ENCODE measurements at regions not wholly inside any gene's neighbourhood (a gene's known extent, or its start where the extent isn't known, plus 50 kb on each side); places are given as distances from the start of the nearest gene placed in this dataset.
"Not testable (repeated sequence)": the region's sequence is repeated elsewhere in the genome, so short reads cannot be mapped to it uniquely, and the experiment has no call there.

GRCh38 chr6:21282360-21282759, 311.2 kb upstream of the SOX4 start:
- peaks cover 10% of the 10 kb centered on the region for H3K36me3 Mint-ChIP-seq (ENCODE audit: unreplicated experiment)
- H3K27ac Mint-ChIP-seq (ENCODE audit: unreplicated experiment); H3K27me3 Mint-ChIP-seq (ENCODE audit: unreplicated experiment); DNase-seq; H3K9me3 Mint-ChIP-seq (ENCODE audit: unreplicated experiment); H3K4me3 Mint-ChIP-seq (ENCODE audit: unreplicated experiment): not testable (repeated sequence)
- H3K4me1 Mint-ChIP-seq (ENCODE audit: low read depth, unreplicated experiment): peaks cover 36% of the 10 kb centered on the region

- Mint-ChIP-seq H3K36me3 (ENCODE audit: unreplicated experiment) (peaks cover 4% of the 10 kb centered on the region), H3K4me1 (ENCODE audit: low read depth, unreplicated experiment) (peaks cover 25% of the 10 kb centered on the region), H3K27ac (ENCODE audit: unreplicated experiment) (no peak overlapping the region), H3K27me3 (ENCODE audit: unreplicated experiment) (no peaks in the 10 kb centered on the region), H3K9me3 (ENCODE audit: unreplicated experiment) (peaks cover 5% of the 10 kb centered on the region), H3K4me3 (ENCODE audit: unreplicated experiment) (no peak overlapping the region)
- DNase-seq: no peak
- TF ChIP-seq, protein P1, sequence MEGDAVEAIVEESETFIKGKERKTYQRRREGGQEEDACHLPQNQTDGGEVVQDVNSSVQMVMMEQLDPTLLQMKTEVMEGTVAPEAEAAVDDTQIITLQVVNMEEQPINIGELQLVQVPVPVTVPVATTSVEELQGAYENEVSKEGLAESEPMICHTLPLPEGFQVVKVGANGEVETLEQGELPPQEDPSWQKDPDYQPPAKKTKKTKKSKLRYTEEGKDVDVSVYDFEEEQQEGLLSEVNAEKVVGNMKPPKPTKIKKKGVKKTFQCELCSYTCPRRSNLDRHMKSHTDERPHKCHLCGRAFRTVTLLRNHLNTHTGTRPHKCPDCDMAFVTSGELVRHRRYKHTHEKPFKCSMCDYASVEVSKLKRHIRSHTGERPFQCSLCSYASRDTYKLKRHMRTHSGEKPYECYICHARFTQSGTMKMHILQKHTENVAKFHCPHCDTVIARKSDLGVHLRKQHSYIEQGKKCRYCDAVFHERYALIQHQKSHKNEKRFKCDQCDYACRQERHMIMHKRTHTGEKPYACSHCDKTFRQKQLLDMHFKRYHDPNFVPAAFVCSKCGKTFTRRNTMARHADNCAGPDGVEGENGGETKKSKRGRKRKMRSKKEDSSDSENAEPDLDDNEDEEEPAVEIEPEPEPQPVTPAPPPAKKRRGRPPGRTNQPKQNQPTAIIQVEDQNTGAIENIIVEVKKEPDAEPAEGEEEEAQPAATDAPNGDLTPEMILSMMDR (IDR thresholded peaks at IDR 0.05; ENCODE audit: partially characterized antibody, unreplicated experiment): no peak
Measured at GRCh38 chr6:21284166-21284565, 309.4 kb upstream of the SOX4 start.

- no peak for DNase-seq
- TF ChIP-seq, protein P1 (IDR thresholded peaks at IDR 0.05; ENCODE audit: partially characterized antibody, unreplicated experiment): no peak
- Mint-ChIP-seq H3K27me3 (ENCODE audit: unreplicated experiment) (no peaks in the 10 kb centered on the region), H3K9me3 (ENCODE audit: unreplicated experiment) (peaks cover 5% of the 10 kb centered on the region), H3K36me3 (ENCODE audit: unreplicated experiment) (no peaks in the 10 kb centered on the region), H3K27ac (ENCODE audit: unreplicated experiment) (peak overlapping the region; percentile 9), H3K4me1 (ENCODE audit: low read depth, unreplicated experiment) (peaks cover 25% of the 10 kb centered on the region), H3K4me3 (ENCODE audit: unreplicated experiment) (no peak overlapping the region)
Measured at GRCh38 chr6:21284706-21285105, 308.8 kb upstream of the SOX4 start.

GRCh38 chr6:21294144-21294543, 299.4 kb upstream of the SOX4 start:
- no peak overlapping the region for H3K4me3 Mint-ChIP-seq (ENCODE audit: unreplicated experiment)
- TF ChIP-seq, protein P1 (IDR thresholded peaks at IDR 0.05; ENCODE audit: partially characterized antibody, unreplicated experiment): no peak
- no peaks in the 10 kb centered on the region for H3K4me1 Mint-ChIP-seq (ENCODE audit: low read depth, unreplicated experiment)
- H3K27me3 Mint-ChIP-seq (ENCODE audit: unreplicated experiment): no peaks in the 10 kb centered on the region
- DNase-seq: no peak
- no peaks in the 10 kb centered on the region for H3K36me3 Mint-ChIP-seq (ENCODE audit: unreplicated experiment)
- no peak overlapping the region for H3K27ac Mint-ChIP-seq (ENCODE audit: unreplicated experiment)
- H3K9me3 Mint-ChIP-seq (ENCODE audit: unreplicated experiment): no peaks in the 10 kb centered on the region

DNA sequence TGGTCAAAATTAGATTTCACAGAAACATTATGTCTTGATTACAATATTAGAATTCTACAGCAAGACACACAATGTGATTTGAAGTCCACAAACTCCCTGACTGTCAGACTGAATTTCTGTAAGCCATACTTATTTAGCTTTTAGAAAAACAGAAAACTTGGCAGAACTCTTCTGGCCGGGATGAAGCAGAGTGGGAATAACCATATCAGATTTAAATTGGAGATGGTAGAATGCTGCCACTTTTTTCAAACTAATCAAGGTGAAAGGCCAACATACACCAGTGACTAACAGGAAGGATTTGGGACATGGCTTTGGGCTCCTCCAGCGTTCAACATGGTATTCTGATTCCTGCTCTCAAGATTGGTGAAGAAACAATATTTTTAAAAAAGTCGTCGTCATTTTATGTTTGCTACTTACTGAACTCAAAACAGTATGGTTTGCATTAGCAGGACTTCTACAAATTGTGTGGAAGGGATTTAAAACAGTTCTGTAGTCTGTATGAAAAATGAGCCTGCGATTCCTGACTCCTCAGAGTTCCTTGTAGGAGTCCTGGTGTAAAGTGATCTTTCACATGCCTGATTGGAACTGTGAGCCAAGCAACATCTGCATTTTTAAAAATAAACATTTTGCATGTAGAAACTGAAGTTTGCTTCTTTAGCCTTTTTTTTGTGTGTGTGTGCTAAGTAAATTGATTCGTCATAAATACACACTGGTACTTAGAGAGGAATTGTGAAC, 297.9 kb upstream of the SOX4 start:
- H3K4me1 Mint-ChIP-seq (ENCODE audit: low read depth, unreplicated experiment): no peaks in the 10 kb centered on the region
- DNase-seq: no peak
- H3K27ac Mint-ChIP-seq (ENCODE audit: unreplicated experiment): no peak overlapping the region
- no peaks in the 10 kb centered on the region for H3K36me3 Mint-ChIP-seq (ENCODE audit: unreplicated experiment)
- H3K27me3 Mint-ChIP-seq (ENCODE audit: unreplicated experiment): no peaks in the 10 kb centered on the region
- TF ChIP-seq, protein P1 (IDR thresholded peaks at IDR 0.05; ENCODE audit: partially characterized antibody, unreplicated experiment): no peak
- H3K9me3 Mint-ChIP-seq (ENCODE audit: unreplicated experiment): no peaks in the 10 kb centered on the region
- H3K4me3 Mint-ChIP-seq (ENCODE audit: unreplicated experiment): no peak overlapping the region
